Bronchial epithelial cell (primary cell): ENCODE measurements at regions not wholly inside any gene's neighbourhood (a gene's known extent, or its start where the extent isn't known, plus 50 kb on each side); places are given as distances from the start of the nearest gene placed in this dataset.

ENCODE experiments used
- DNase-seq: peaks from one replicate; pipeline ENCODE4 v3.0.0-alpha.2; 2010; ENCODE audit warnings: low read depth
- FAIRE-seq: peaks from 2 replicates; lab custom pipeline; 2011; peaks lifted over from hg19 to GRCh38; lab: Jason Lieb, UNC
- H3K27me3 ChIP-seq: 2 replicates; pipeline ENCODE4 v1.5.1; 2011; ENCODE audit warnings: low read length; ENCODE audit not compliant: control insufficient read depth, insufficient read depth
- H3K36me3 ChIP-seq: 2 replicates; pipeline ENCODE4 v1.5.1; 2011; ENCODE audit warnings: low read length; ENCODE audit not compliant: control insufficient read depth, insufficient read depth
- H3K4me3 ChIP-seq: 2 replicates; pipeline ENCODE4 v1.5.1; 2011; ENCODE audit warnings: mild to moderate bottlenecking, low read depth, low read length, control low read depth
- CTCF ChIP-seq: IDR thresholded peaks from 2 replicates; pipeline ENCODE4 v1.5.1; 2011; ENCODE audit warnings: mild to moderate bottlenecking, moderate library complexity, low read length, control low read depth, inconsistent platforms; ENCODE audit not compliant: insufficient read depth, severe bottlenecking

- no peak for TF ChIP-seq CTCF
- H3K36me3 ChIP-seq: no peaks in the 10 kb centered on the region
- FAIRE-seq (no peak), DNase-seq (no peak)
- H3K27me3 ChIP-seq: no peaks in the 10 kb centered on the region
- H3K4me3 ChIP-seq: no peak overlapping the region
Measured at GRCh38 chr5:21164425-21164824, 1176.4 kb upstream of the CDH18 start.

DNA sequence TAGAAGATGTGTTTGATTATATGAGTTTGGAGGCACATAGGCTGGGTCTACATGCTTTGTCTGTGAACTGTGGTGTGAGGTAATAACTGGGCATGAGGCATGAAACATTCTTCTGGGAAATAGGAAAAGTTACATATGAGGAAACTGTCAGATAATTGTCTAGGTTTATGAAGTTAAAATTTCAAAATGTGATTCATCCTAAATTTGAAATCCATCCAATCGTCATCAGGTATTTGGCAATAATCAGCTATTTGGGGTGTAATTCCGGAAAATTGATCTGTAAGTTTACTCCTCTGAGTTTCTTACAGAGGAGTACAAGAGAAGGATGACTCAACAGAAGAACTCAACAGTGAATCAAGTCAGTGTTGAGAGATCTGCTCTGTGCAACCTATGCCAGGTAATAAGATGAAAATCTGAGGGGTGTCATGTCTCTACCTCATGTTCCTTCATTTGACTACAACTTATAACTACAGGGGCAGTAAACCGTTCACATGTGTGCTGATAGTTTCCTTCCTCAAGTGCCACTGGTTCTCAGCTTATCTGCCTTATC is 1171.6 kb upstream of the CDH18 start:
- DNase-seq (peak; percentile 74), FAIRE-seq (no peak)
- Histone ChIP-seq H3K27me3 (no peaks in the 10 kb centered on the region), H3K36me3 (no peaks in the 10 kb centered on the region), H3K4me3 (no peak overlapping the region)
- TF ChIP-seq CTCF: no peak

- FAIRE-seq (no peak), DNase-seq (peak; percentile 58)
- H3K27me3 ChIP-seq: no peaks in the 10 kb centered on the region
- no peak for TF ChIP-seq CTCF
- H3K4me3 ChIP-seq: no peak overlapping the region
- no peaks in the 10 kb centered on the region for H3K36me3 ChIP-seq
Measured at GRCh38 chr5:21154526-21154925, 1166.5 kb upstream of the CDH18 start.

DNA sequence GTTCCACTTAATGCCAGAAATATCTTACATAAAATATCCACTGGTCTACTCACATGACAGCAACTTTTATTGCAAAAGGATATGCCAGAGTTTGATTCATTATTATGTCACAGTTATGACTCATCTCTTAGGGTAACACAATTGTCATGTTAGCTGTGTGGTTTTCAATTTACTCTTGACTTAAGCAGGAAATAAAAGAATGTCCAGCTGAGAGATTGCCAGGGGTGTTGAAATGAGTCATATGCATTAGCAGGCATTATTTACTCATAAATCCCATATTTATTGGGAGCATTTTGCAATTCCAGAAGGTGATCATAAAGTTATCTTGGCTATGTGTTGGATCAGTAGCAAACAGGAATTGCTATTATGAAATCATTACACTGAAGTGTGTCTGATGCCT is 1164.6 kb upstream of the CDH18 start:
- H3K4me3 ChIP-seq: no peak overlapping the region
- H3K27me3 ChIP-seq: no peaks in the 10 kb centered on the region
- FAIRE-seq (no peak), DNase-seq (peak; percentile 100)
- TF ChIP-seq CTCF: no peak
- H3K36me3 ChIP-seq: no peaks in the 10 kb centered on the region

GRCh38 chr5:21145376-21145775 is 1157.4 kb upstream of the CDH18 start:
- no peak for DNase-seq

More at GRCh38 chr5:21145376-21145775, 1157.4 kb upstream of the CDH18 start:
- Histone ChIP-seq H3K27me3 (no peaks in the 10 kb centered on the region), H3K4me3 (no peak overlapping the region), H3K36me3 (no peaks in the 10 kb centered on the region)
- no peak for FAIRE-seq
- no peak for TF ChIP-seq CTCF
